GM12872 (cell line): ENCODE measurements at regions not wholly inside any gene's neighbourhood (a gene's known extent, or its start where the extent isn't known, plus 50 kb on each side); places are given as distances from the start of the nearest gene placed in this dataset.

Experiments
- CTCF ChIP-seq: IDR thresholded peaks from 3 replicates; pipeline ENCODE4 v1.5.1; 2011; ENCODE audit warnings: low read depth, mild to moderate bottlenecking, low read length, moderate library complexity; ENCODE audit not compliant: insufficient read depth

- TF ChIP-seq CTCF: no peak
These were observed 335.7 kb downstream of the SEC14L1 start for GRCh38 chr17:77476498-77476897.

- no peak for TF ChIP-seq CTCF
These were observed 336.4 kb downstream of the SEC14L1 start for GRCh38 chr17:77476931-77477805.

GRCh38 chr17:77478281-77478680, 337.5 kb downstream of the SEC14L1 start:
- TF ChIP-seq CTCF: no peak

GRCh38 chr17:77478899-77479298, 338.1 kb downstream of the SEC14L1 start:
- TF ChIP-seq CTCF: no peak

GRCh38 chr17:77479372-77480198, 338.8 kb downstream of the SEC14L1 start:
- TF ChIP-seq CTCF: no peak

GRCh38 chr17:77480199-77480508, 339.4 kb downstream of the SEC14L1 start:
- no peak for TF ChIP-seq CTCF

GRCh38 chr17:77480509-77481215, 339.9 kb downstream of the SEC14L1 start:
- TF ChIP-seq CTCF: no peak
